ENCODE measurements at regions not wholly inside any gene's neighbourhood (a gene's known extent, or its start where the extent isn't known, plus 50 kb on each side); places are given as distances from the start of the nearest gene placed in this dataset.
A peak's percentile ranks its signal among the peaks of the same experiment; 100 is the strongest.

DNA sequence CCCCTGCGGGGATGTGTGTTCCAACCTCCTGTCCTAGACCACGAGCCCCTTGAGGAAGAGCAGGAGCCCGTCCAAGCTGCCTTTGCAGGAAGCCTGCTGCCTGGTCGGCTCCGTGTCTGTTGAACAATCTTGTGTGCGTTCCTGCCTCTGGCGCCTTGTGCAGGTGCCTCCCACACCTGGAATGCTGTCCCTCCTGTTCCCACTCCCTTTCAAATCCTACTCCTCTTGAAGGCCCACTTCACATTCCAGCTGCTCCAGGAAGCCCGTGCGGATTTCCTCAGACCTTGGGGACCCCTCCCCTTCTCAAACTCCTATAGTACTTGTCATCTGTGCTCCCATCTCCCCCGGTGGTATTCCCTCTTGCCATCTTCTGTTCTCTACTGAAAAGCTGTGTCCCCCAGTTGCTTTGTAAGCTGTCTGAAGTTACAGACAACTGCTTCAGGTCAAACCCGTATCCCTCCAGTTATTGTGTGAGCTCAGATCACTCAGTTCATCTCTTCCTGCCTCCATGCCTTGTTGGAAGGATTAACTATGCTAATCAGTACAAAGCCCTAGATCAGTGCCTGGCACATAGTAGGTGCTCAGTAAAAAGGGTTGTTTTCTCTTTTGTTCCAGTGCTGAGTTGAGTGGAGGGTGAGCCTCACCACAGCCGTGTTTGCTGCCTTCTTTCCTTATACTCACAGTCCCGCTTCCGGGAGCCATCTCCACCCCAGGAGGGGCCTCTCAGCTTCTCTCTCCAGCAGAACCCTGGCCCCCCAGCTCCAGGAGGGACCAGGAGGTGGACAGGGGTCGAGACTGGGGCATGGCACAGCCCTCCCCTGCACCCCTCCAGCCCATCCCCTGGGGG, 241.8 kb upstream of the CIBAR2 start:
- H3K18ac ChIP-seq (ENCODE audit: low read length), result peak overlapping the region; percentile 94
- WGBS (ENCODE audit: extremely low coverage, insufficient coverage, insufficient read length), result no CpG with 5 or more reads among the region's 15 CpGs
- H4K91ac ChIP-seq (ENCODE audit: low read depth, low read length), result peak overlapping the region; percentile 100

DNA sequence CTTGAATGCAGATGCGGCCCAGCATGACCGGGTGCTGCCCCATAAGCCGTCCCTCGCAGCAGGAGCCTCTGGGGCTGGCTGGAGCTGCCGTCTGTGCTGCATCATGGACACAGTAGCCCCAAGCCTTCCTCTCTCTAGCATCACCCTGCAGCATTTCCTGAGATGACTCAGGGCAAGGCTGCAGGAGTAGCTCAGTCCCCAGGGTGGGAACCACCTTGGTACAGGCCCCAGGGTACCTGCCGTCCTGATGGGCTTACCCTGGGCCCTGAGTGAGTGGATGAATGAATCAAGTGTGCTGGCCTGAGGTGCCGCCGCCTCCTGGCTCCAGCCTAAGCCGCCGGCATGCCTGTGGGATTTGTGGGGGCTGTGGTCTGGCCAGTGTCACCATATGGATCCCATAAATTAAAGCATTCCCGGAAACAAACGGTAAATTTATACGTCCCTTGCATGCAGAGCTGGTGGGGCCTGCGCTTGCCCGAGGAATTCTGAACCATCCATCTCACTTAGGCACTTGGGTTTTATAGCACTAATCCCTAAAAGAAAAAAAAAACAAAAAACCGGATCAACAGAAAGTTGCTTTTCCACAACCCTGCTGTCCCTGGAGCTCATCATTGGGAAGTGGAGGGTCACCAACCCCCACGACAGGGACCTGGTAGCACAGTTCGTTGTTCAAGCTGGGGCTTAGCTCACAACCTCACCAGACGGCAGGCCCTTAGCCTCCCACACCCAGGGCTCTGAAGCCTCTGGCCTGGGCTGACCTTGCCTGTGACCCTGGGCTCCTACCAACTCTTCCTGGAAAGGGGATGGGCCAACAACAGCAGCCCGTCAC, 242.6 kb upstream of the CIBAR2 start:
- WGBS (ENCODE audit: extremely low coverage, insufficient coverage, insufficient read length), result no CpG with 5 or more reads among the region's 20 CpGs
- Histone ChIP-seq H2BK5ac (ENCODE audit: low read depth, low read length, poor library complexity) (peak overlapping the region; percentile 99), H3K4me1 (ENCODE audit: control insufficient read depth in 1 of 2, insufficient read depth in 2 of 2, low read length in 2 of 2) (peaks cover 58 to 71% of the 10 kb centered on the region in 2 experiments), H2BK12ac (ENCODE audit: low read length) (peak overlapping the region; percentile 90), H3K36me3 (ENCODE audit: control insufficient read depth in 1 of 2, insufficient read depth in 2 of 2, low read length in 2 of 2) (peaks cover 0 to 3% of the 10 kb centered on the region in 2 experiments), H3K23ac (ENCODE audit: low read length) (no peak overlapping the region), H3K18ac (ENCODE audit: low read length) (peak overlapping the region; percentile 94), H2AFZ (ENCODE audit: insufficient read depth, low read length, poor library complexity) (peak overlapping the region; percentile 26), H3K27ac (ENCODE audit: low read depth, low read length) (peak overlapping the region; percentile 100), H4K8ac (ENCODE audit: low read depth, low read length) (peak overlapping the region; percentile 88), H4K91ac (ENCODE audit: low read depth, low read length) (peak overlapping the region; percentile 100), H3K4ac (ENCODE audit: low read depth, low read length) (peak overlapping the region; percentile 83), H3K79me2 (ENCODE audit: control insufficient read depth, insufficient read depth, low read length, poor library complexity) (peaks cover 15% of the 10 kb centered on the region), H4K12ac (ENCODE audit: low read depth, low read length) (peak overlapping the region; percentile 6), H3K4me2 (ENCODE audit: low read length) (peak overlapping the region; percentile 46), H3K9ac (ENCODE audit: low read length) (no peak overlapping the region), H2BK120ac (ENCODE audit: insufficient read depth, low read length, poor library complexity) (peak overlapping the region; percentile 99), H3K4me3 (ENCODE audit: low read depth, low read length) (no peak overlapping the region), H3K79me1 (ENCODE audit: low read length) (peaks cover 69% of the 10 kb centered on the region), H3K27me3 (ENCODE audit: insufficient read depth, low read length) (no peaks in the 10 kb centered on the region), H2AK5ac (ENCODE audit: low read length) (peak overlapping the region; percentile 89), H3K9me3 (ENCODE audit: insufficient read depth, low read depth, low read length) (peaks cover 1% of the 10 kb centered on the region), H3K14ac (ENCODE audit: low read length) (peak overlapping the region; percentile 95)
- peak; percentile 62 to 63 for DNase-seq

More for the DNA sequence above, 241.8 kb upstream of the CIBAR2 start:
- Histone ChIP-seq H3K23ac (ENCODE audit: low read length) (no peak overlapping the region), H4K12ac (ENCODE audit: low read depth, low read length) (peak overlapping the region; percentile 6), H3K4ac (ENCODE audit: low read depth, low read length) (peak overlapping the region; percentile 83), H3K27ac (ENCODE audit: low read depth, low read length) (peak overlapping the region; percentile 100), H2BK5ac (ENCODE audit: low read depth, low read length, poor library complexity) (peak overlapping the region; percentile 99), H2AFZ (ENCODE audit: insufficient read depth, low read length, poor library complexity) (peak overlapping the region; percentile 26), H3K79me1 (ENCODE audit: low read length) (peaks cover 63% of the 10 kb centered on the region), H2AK5ac (ENCODE audit: low read length) (peak overlapping the region; percentile 89), H3K27me3 (ENCODE audit: insufficient read depth, low read length) (no peaks in the 10 kb centered on the region), H3K4me3 (ENCODE audit: low read depth, low read length) (no peak overlapping the region), H3K14ac (ENCODE audit: low read length) (peak overlapping the region; percentile 95), H2BK120ac (ENCODE audit: insufficient read depth, low read length, poor library complexity) (peak overlapping the region; percentile 99), H3K4me2 (ENCODE audit: low read length) (peak overlapping the region; percentile 46), H3K4me1 (ENCODE audit: control insufficient read depth in 1 of 2, insufficient read depth in 2 of 2, low read length in 2 of 2) (peaks cover 61 to 71% of the 10 kb centered on the region in 2 experiments), H3K9me3 (ENCODE audit: insufficient read depth, low read depth, low read length) (peaks cover 1% of the 10 kb centered on the region), H3K9ac (ENCODE audit: low read length) (no peak overlapping the region), H4K8ac (ENCODE audit: low read depth, low read length) (peak overlapping the region; percentile 88), H3K36me3 (ENCODE audit: control insufficient read depth in 1 of 2, insufficient read depth in 2 of 2, low read length in 2 of 2) (peaks cover 0 to 1% of the 10 kb centered on the region in 2 experiments), H3K79me2 (ENCODE audit: control insufficient read depth, insufficient read depth, low read length, poor library complexity) (peaks cover 15% of the 10 kb centered on the region), H2BK12ac (ENCODE audit: low read length) (peak overlapping the region; percentile 90)
- DNase-seq, result peak; percentile 93 to 94

DNA sequence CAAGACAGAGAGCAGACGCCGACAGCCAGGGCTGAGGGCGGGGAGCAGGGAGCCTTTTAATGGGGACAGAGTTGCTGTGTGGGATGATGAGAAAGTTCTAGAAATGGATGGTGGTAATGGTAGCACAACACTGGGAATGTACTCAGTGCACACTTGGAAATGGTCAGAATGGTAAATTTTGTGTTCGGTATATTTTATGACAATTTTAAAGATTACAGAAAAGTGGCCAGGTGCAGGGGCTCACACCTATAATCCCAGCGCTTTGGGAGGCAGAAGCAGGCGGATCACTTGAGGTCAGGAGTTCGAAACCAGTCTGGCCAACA, 243.2 kb upstream of the CIBAR2 start:
- H3K4ac ChIP-seq (ENCODE audit: low read depth, low read length), result no peak overlapping the region
- H3K4me1 ChIP-seq (ENCODE audit: control insufficient read depth in 1 of 2, insufficient read depth in 2 of 2, low read length in 2 of 2), result peaks cover 56 to 75% of the 10 kb centered on the region in 2 experiments
- H3K79me2 ChIP-seq (ENCODE audit: control insufficient read depth, insufficient read depth, low read length, poor library complexity), result peaks cover 15% of the 10 kb centered on the region
- H4K91ac ChIP-seq (ENCODE audit: low read depth, low read length), result peak overlapping the region; percentile 100
- H3K4me3 ChIP-seq (ENCODE audit: low read depth, low read length), result no peak overlapping the region
- H3K79me1 ChIP-seq (ENCODE audit: low read length), result peaks cover 73% of the 10 kb centered on the region
- no peak overlapping the region for H3K9ac ChIP-seq (ENCODE audit: low read length)
- H3K4me2 ChIP-seq (ENCODE audit: low read length), result no peak overlapping the region
- no peak for DNase-seq
- peak overlapping the region; percentile 58 for H2BK5ac ChIP-seq (ENCODE audit: low read depth, low read length, poor library complexity)
- no peak overlapping the region for H3K18ac ChIP-seq (ENCODE audit: low read length)
- H3K9me3 ChIP-seq (ENCODE audit: insufficient read depth, low read depth, low read length), result peaks cover 1% of the 10 kb centered on the region
- no peak overlapping the region for H2AFZ ChIP-seq (ENCODE audit: insufficient read depth, low read length, poor library complexity)
- peak overlapping the region; percentile 99 for H2BK120ac ChIP-seq (ENCODE audit: insufficient read depth, low read length, poor library complexity)
- no peak overlapping the region for H2BK12ac ChIP-seq (ENCODE audit: low read length)
- no peak overlapping the region for H4K12ac ChIP-seq (ENCODE audit: low read depth, low read length)
- H3K14ac ChIP-seq (ENCODE audit: low read length), result no peak overlapping the region
- H4K8ac ChIP-seq (ENCODE audit: low read depth, low read length), result no peak overlapping the region
- no peak overlapping the region for H3K23ac ChIP-seq (ENCODE audit: low read length)
- H3K27ac ChIP-seq (ENCODE audit: low read depth, low read length), result peak overlapping the region; percentile 100
- no CpG with 5 or more reads among the region's 7 CpGs for WGBS (ENCODE audit: extremely low coverage, insufficient coverage, insufficient read length)
- peaks cover 0 to 3% of the 10 kb centered on the region in 2 experiments for H3K36me3 ChIP-seq (ENCODE audit: control insufficient read depth in 1 of 2, insufficient read depth in 2 of 2, low read length in 2 of 2)
- H2AK5ac ChIP-seq (ENCODE audit: low read length), result no peak overlapping the region
- H3K27me3 ChIP-seq (ENCODE audit: insufficient read depth, low read length), result no peaks in the 10 kb centered on the region

DNA sequence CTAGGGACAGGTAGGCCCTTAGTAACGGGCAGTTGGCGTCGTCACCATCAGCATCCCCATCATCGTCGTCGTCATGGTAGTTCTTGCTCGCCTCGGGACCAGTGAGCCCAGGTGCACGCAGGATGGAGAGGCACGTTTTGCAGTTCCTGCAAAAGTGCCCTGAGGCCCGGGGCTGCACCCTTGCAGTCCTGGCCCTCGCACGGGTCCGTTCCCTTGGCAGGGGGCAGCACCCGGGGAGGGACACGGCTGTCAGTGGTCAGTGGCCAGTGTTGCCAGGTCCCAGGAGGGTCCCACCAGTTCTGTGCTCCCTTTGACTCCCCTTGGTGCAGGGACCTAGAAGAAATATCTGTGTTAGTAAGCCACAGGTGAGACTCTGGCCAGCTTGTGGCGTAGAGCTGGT, 243.9 kb upstream of the CIBAR2 start:
- Histone ChIP-seq H3K27ac (ENCODE audit: low read depth, low read length) (peak overlapping the region; percentile 38), H2BK5ac (ENCODE audit: low read depth, low read length, poor library complexity) (peak overlapping the region; percentile 83), H3K14ac (ENCODE audit: low read length) (peak overlapping the region; percentile 83), H3K18ac (ENCODE audit: low read length) (peak overlapping the region; percentile 92), H4K91ac (ENCODE audit: low read depth, low read length) (peak overlapping the region; percentile 100), H3K9ac (ENCODE audit: low read length) (no peak overlapping the region), H3K36me3 (ENCODE audit: control insufficient read depth in 1 of 2, insufficient read depth in 2 of 2, low read length in 2 of 2) (peaks cover 0 to 3% of the 10 kb centered on the region in 2 experiments), H2AK5ac (ENCODE audit: low read length) (peak overlapping the region; percentile 91), H4K12ac (ENCODE audit: low read depth, low read length) (no peak overlapping the region), H3K4me1 (ENCODE audit: control insufficient read depth in 1 of 2, insufficient read depth in 2 of 2, low read length in 2 of 2) (peaks cover 56 to 78% of the 10 kb centered on the region in 2 experiments), H3K4me2 (ENCODE audit: low read length) (no peak overlapping the region), H3K4ac (ENCODE audit: low read depth, low read length) (peak overlapping the region; percentile 73), H2BK120ac (ENCODE audit: insufficient read depth, low read length, poor library complexity) (peak overlapping the region; percentile 91), H4K8ac (ENCODE audit: low read depth, low read length) (peak overlapping the region; percentile 63), H3K79me2 (ENCODE audit: control insufficient read depth, insufficient read depth, low read length, poor library complexity) (peaks cover 15% of the 10 kb centered on the region), H3K23ac (ENCODE audit: low read length) (no peak overlapping the region), H3K9me3 (ENCODE audit: insufficient read depth, low read depth, low read length) (peaks cover 1% of the 10 kb centered on the region), H3K27me3 (ENCODE audit: insufficient read depth, low read length) (no peaks in the 10 kb centered on the region), H3K4me3 (ENCODE audit: low read depth, low read length) (no peak overlapping the region), H3K79me1 (ENCODE audit: low read length) (peaks cover 78% of the 10 kb centered on the region), H2AFZ (ENCODE audit: insufficient read depth, low read length, poor library complexity) (peak overlapping the region; percentile 32), H2BK12ac (ENCODE audit: low read length) (peak overlapping the region; percentile 97)
- WGBS (ENCODE audit: extremely low coverage, insufficient coverage, insufficient read length), result no CpG with 5 or more reads among the region's 17 CpGs
- DNase-seq, result no peak

Measured in trophoblast cell (in vitro differentiated cells and primary cell).